ENCODE measurements at regions not wholly inside any gene's neighbourhood (a gene's known extent, or its start where the extent isn't known, plus 50 kb on each side); places are given as distances from the start of the nearest gene placed in this dataset.

GRCh38 chr2:45180779-45181178 is 171.5 kb upstream of the SIX2 start:
- TF ChIP-seq CTCF (IDR thresholded peaks at IDR 0.05; ENCODE audit: extremely low read depth, missing control alignments), result no peak
- no peak for DNase-seq (ENCODE audit: low spot score)

GRCh38 chr2:45180033-45180746 is 170.9 kb upstream of the SIX2 start:
- no peak for DNase-seq (ENCODE audit: low spot score)
- TF ChIP-seq CTCF (IDR thresholded peaks at IDR 0.05; ENCODE audit: extremely low read depth, missing control alignments), result no peak

DNA sequence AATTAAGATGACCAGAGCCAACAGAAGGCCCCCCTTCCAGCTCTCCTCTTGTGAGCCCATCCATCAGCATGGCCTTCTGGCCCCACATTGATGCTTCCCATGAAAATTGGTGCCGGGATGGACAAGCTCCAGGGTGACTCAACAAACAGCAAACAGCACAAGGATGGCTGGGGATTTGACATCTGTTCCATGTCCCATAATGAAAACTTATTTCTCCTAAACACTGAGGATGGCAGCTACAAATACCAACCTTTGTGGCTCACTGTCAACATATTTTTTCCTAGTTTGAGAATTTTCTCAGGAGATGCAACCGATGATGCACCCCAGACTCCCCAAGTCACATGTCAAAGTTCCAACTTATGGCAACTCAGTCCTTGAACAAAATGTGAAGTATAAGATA is 169.6 kb upstream of the SIX2 start:
- TF ChIP-seq CTCF (IDR thresholded peaks at IDR 0.05; ENCODE audit: extremely low read depth, missing control alignments), result no peak
- no peak for DNase-seq (ENCODE audit: low spot score)

- no peak for DNase-seq (ENCODE audit: low spot score)
- TF ChIP-seq CTCF (IDR thresholded peaks at IDR 0.05; ENCODE audit: extremely low read depth, missing control alignments), result no peak
Measured at GRCh38 chr2:45178359-45178758, 169.1 kb upstream of the SIX2 start.

- no peak for DNase-seq (ENCODE audit: low spot score)
- no peak for TF ChIP-seq CTCF (IDR thresholded peaks at IDR 0.05; ENCODE audit: extremely low read depth, missing control alignments)
Measured at GRCh38 chr2:45177870-45178269, 168.6 kb upstream of the SIX2 start.

GRCh38 chr2:45176390-45176789 is 167.1 kb upstream of the SIX2 start:
- DNase-seq (ENCODE audit: low spot score), result no peak
- no peak for TF ChIP-seq CTCF (IDR thresholded peaks at IDR 0.05; ENCODE audit: extremely low read depth, missing control alignments)

GRCh38 chr2:45173513-45173912 is 164.3 kb upstream of the SIX2 start:
- TF ChIP-seq CTCF (IDR thresholded peaks at IDR 0.05; ENCODE audit: extremely low read depth, missing control alignments), result no peak
- no peak for DNase-seq (ENCODE audit: low spot score)
